Kidney capillary endothelial cell (primary cell): ENCODE measurements at regions not wholly inside any gene's neighbourhood (a gene's known extent, or its start where the extent isn't known, plus 50 kb on each side); places are given as distances from the start of the nearest gene placed in this dataset.
"Not testable (repeated sequence)": the region's sequence is repeated elsewhere in the genome, so short reads cannot be mapped to it uniquely, and the experiment has no call there.

Experiments used
- DNase-seq: peaks from one replicate; pipeline ENCODE4 v3.0.0-alpha.2; 2018; ENCODE audit warnings: low spot score

GRCh38 chr6:119491112-119491511 is 141.6 kb upstream of the MAN1A1 start:
- not testable (repeated sequence) for DNase-seq

- DNase-seq = not testable (repeated sequence)
These were observed 140.5 kb upstream of the MAN1A1 start for GRCh38 chr6:119490050-119490449.

- no peak for DNase-seq
These were observed 135.0 kb upstream of the MAN1A1 start for GRCh38 chr6:119484598-119484997.

- no peak for DNase-seq
These were observed 134.3 kb upstream of the MAN1A1 start for GRCh38 chr6:119483908-119484307.

- DNase-seq = no peak
These were observed 133.3 kb upstream of the MAN1A1 start for GRCh38 chr6:119482850-119483285.

- DNase-seq = no peak
These were observed 132.4 kb upstream of the MAN1A1 start for GRCh38 chr6:119481976-119482375.

GRCh38 chr6:119480961-119481497 is 131.5 kb upstream of the MAN1A1 start:
- no peak for DNase-seq

GRCh38 chr6:119479860-119480655 is 130.5 kb upstream of the MAN1A1 start:
- DNase-seq = no peak

GRCh38 chr6:119476554-119476953 is 127.0 kb upstream of the MAN1A1 start:
- DNase-seq = no peak

- DNase-seq = no peak
These were observed 126.5 kb upstream of the MAN1A1 start for GRCh38 chr6:119476024-119476423.

GRCh38 chr6:119470893-119471542 is 121.5 kb upstream of the MAN1A1 start:
- DNase-seq = no peak

GRCh38 chr6:119467488-119468081 is 118.0 kb upstream of the MAN1A1 start:
- DNase-seq = no peak

- DNase-seq = no peak
These were observed 116.7 kb upstream of the MAN1A1 start for GRCh38 chr6:119466226-119466625.

GRCh38 chr6:119463081-119463626 is 113.6 kb upstream of the MAN1A1 start:
- DNase-seq = no peak

- DNase-seq = no peak
These were observed 111.6 kb upstream of the MAN1A1 start for GRCh38 chr6:119461187-119461586.

- no peak for DNase-seq
These were observed 109.8 kb upstream of the MAN1A1 start for GRCh38 chr6:119459207-119459974.

GRCh38 chr6:119454714-119455113 is 105.2 kb upstream of the MAN1A1 start:
- peak; percentile 36 for DNase-seq

- DNase-seq = no peak
These were observed 104.0 kb upstream of the MAN1A1 start for GRCh38 chr6:119453242-119454200.

- DNase-seq = no peak
These were observed 100.0 kb upstream of the MAN1A1 start for GRCh38 chr6:119449331-119450156.

GRCh38 chr6:119447921-119448320 is 98.4 kb upstream of the MAN1A1 start:
- DNase-seq = no peak
